Activated CD8-positive, alpha-beta memory T cell treated with anti-CD3 and anti-CD28 coated beads, Interleukin-2, amount 10 ng/mL, durations not matched to agents 7 days and 5 days (primary cell): ENCODE measurements at regions not wholly inside any gene's neighbourhood (a gene's known extent, or its start where the extent isn't known, plus 50 kb on each side); places are given as distances from the start of the nearest gene placed in this dataset.
"Not testable (repeated sequence)": the region's sequence is repeated elsewhere in the genome, so short reads cannot be mapped to it uniquely, and the experiment has no call there.

ENCODE experiments used
- ATAC-seq: fragments of 150-1000 bp; cut with Tn5 transposase; one replicate; pipeline ENCODE4 v1.10.0; 2021; ENCODE audit warnings: moderate library complexity
- CTCF ChIA-PET: fragments of 350-600 bp; sonication (Branson Sonifier 250); formaldehyde crosslinking; loops from one replicate; lab custom pipeline; 2021; ENCODE audit warnings: antibody characterized with exemption; lab: Charles Lee
- DNase-seq: peaks from one replicate; pipeline ENCODE4 v3.0.0-alpha.2; 2020
- H3K27ac Mint-ChIP-seq: one replicate; pipeline ENCODE4 v1.8.0; 2021; ENCODE audit warnings: mild to moderate bottlenecking, mixed read lengths
- H3K27me3 Mint-ChIP-seq: one replicate; pipeline ENCODE4 v1.8.0; 2021; ENCODE audit warnings: mixed read lengths
- H3K36me3 Mint-ChIP-seq: one replicate; pipeline ENCODE4 v1.8.0; 2021; ENCODE audit warnings: mild to moderate bottlenecking, mixed read lengths
- H3K4me1 Mint-ChIP-seq: one replicate; pipeline ENCODE4 v1.8.0; 2021; ENCODE audit warnings: mixed read lengths
- H3K4me3 Mint-ChIP-seq: one replicate; pipeline ENCODE4 v1.8.0; 2021; ENCODE audit warnings: mild to moderate bottlenecking, moderate library complexity, mixed read lengths
- H3K9me3 Mint-ChIP-seq: one replicate; pipeline ENCODE4 v1.8.0; 2022; ENCODE audit warnings: low read depth, mixed read lengths

GRCh38 chr14:78023112-78023511 is 147.1 kb upstream of the NRXN3 start:
- no peak for ATAC-seq
- Mint-ChIP-seq H3K27me3 (no peaks in the 10 kb centered on the region), H3K36me3 (no peaks in the 10 kb centered on the region), H3K27ac (no peak overlapping the region), H3K4me1 (no peaks in the 10 kb centered on the region), H3K4me3 (no peak overlapping the region), H3K9me3 (no peaks in the 10 kb centered on the region)
- CTCF ChIA-PET, result interaction anchor here (0.7 to 1.4 kb wide), 5 partner anchors 25 to 544 kb away, joined by 3 to 5 read pairs (median 3); no protein-coding TSS in a partner anchor
- DNase-seq, result no peak

- H3K27ac Mint-ChIP-seq, result no peak overlapping the region
- CTCF ChIA-PET, result no interaction called here
- H3K4me1 Mint-ChIP-seq, result no peaks in the 10 kb centered on the region
- no peak overlapping the region for H3K4me3 Mint-ChIP-seq
- peaks cover 10% of the 10 kb centered on the region for H3K27me3 Mint-ChIP-seq
- DNase-seq (no peak), ATAC-seq (no peak)
- no peaks in the 10 kb centered on the region for H3K9me3 Mint-ChIP-seq
- H3K36me3 Mint-ChIP-seq, result no peaks in the 10 kb centered on the region
These were observed 141.7 kb upstream of the NRXN3 start for GRCh38 chr14:78028471-78028870.

GRCh38 chr14:78029601-78030372 is 140.4 kb upstream of the NRXN3 start:
- Mint-ChIP-seq H3K4me1 (no peaks in the 10 kb centered on the region), H3K27me3 (peaks cover 10% of the 10 kb centered on the region), H3K9me3 (no peaks in the 10 kb centered on the region), H3K27ac (no peak overlapping the region), H3K4me3 (no peak overlapping the region), H3K36me3 (no peaks in the 10 kb centered on the region)
- CTCF ChIA-PET, result no interaction called here
- no peak for DNase-seq
- ATAC-seq, result no peak

- H3K4me1 Mint-ChIP-seq, result no peaks in the 10 kb centered on the region
- CTCF ChIA-PET, result no interaction called here
- H3K27ac Mint-ChIP-seq, result no peak overlapping the region
- H3K9me3 Mint-ChIP-seq, result no peaks in the 10 kb centered on the region
- ATAC-seq, result no peak
- H3K4me3 Mint-ChIP-seq, result no peak overlapping the region
- H3K27me3 Mint-ChIP-seq, result no peaks in the 10 kb centered on the region
- no peak for DNase-seq
- H3K36me3 Mint-ChIP-seq, result no peaks in the 10 kb centered on the region
These were observed 126.8 kb upstream of the NRXN3 start for GRCh38 chr14:78043349-78043748.

- Mint-ChIP-seq H3K27me3 (no peaks in the 10 kb centered on the region), H3K27ac (no peak overlapping the region), H3K9me3 (no peaks in the 10 kb centered on the region), H3K4me1 (no peaks in the 10 kb centered on the region), H3K36me3 (no peaks in the 10 kb centered on the region), H3K4me3 (no peak overlapping the region)
- CTCF ChIA-PET, result interaction anchor here (1.1 kb wide), 1 partner anchor 25 kb away, joined by 3 read pairs; no protein-coding TSS in a partner anchor
- ATAC-seq (no peak), DNase-seq (no peak)
These were observed 122.1 kb upstream of the NRXN3 start for GRCh38 chr14:78048120-78048519.

GRCh38 chr14:78056890-78057289 is 113.3 kb upstream of the NRXN3 start:
- H3K27ac Mint-ChIP-seq, CTCF ChIA-PET, H3K27me3 Mint-ChIP-seq, DNase-seq, H3K4me3 Mint-ChIP-seq, ATAC-seq, H3K36me3 Mint-ChIP-seq, H3K9me3 Mint-ChIP-seq, H3K4me1 Mint-ChIP-seq: not testable (repeated sequence)

GRCh38 chr14:78070344-78070743 is 99.8 kb upstream of the NRXN3 start:
- ATAC-seq, result no peak
- H3K27me3 Mint-ChIP-seq, result peaks cover 6% of the 10 kb centered on the region
- no peaks in the 10 kb centered on the region for H3K36me3 Mint-ChIP-seq

GRCh38 chr14:78071016-78071549 is 99.1 kb upstream of the NRXN3 start:
- no peaks in the 10 kb centered on the region for H3K36me3 Mint-ChIP-seq
- no peaks in the 10 kb centered on the region for H3K4me1 Mint-ChIP-seq
- H3K9me3 Mint-ChIP-seq, result no peaks in the 10 kb centered on the region
- no peak overlapping the region for H3K4me3 Mint-ChIP-seq
- ATAC-seq (no peak), DNase-seq (no peak)
- H3K27me3 Mint-ChIP-seq, result peaks cover 6% of the 10 kb centered on the region
- CTCF ChIA-PET, result no interaction called here
- no peak overlapping the region for H3K27ac Mint-ChIP-seq

More at GRCh38 chr14:78070344-78070743, 99.8 kb upstream of the NRXN3 start:
- CTCF ChIA-PET, result no interaction called here
- Mint-ChIP-seq H3K27ac (no peak overlapping the region), H3K9me3 (no peaks in the 10 kb centered on the region), H3K4me1 (no peaks in the 10 kb centered on the region), H3K4me3 (no peak overlapping the region)
- no peak for DNase-seq

- DNase-seq, result no peak
- H3K4me3 Mint-ChIP-seq, result no peak overlapping the region
- H3K27me3 Mint-ChIP-seq, result peaks cover 6% of the 10 kb centered on the region
- ATAC-seq, result no peak
- H3K36me3 Mint-ChIP-seq, result no peaks in the 10 kb centered on the region
- CTCF ChIA-PET, result no interaction called here
- no peaks in the 10 kb centered on the region for H3K9me3 Mint-ChIP-seq
- H3K4me1 Mint-ChIP-seq, result no peaks in the 10 kb centered on the region
- no peak overlapping the region for H3K27ac Mint-ChIP-seq
These were observed 97.1 kb upstream of the NRXN3 start for GRCh38 chr14:78073028-78073427.

GRCh38 chr14:78074561-78074960 is 95.6 kb upstream of the NRXN3 start:
- CTCF ChIA-PET, result no interaction called here
- ATAC-seq, result no peak
- Mint-ChIP-seq H3K4me1 (no peaks in the 10 kb centered on the region), H3K4me3 (no peak overlapping the region), H3K36me3 (no peaks in the 10 kb centered on the region), H3K9me3 (no peaks in the 10 kb centered on the region), H3K27ac (no peak overlapping the region), H3K27me3 (peaks cover 1% of the 10 kb centered on the region)
- DNase-seq, result no peak

- DNase-seq (no peak), ATAC-seq (no peak)
- Mint-ChIP-seq H3K27me3 (no peaks in the 10 kb centered on the region), H3K27ac (no peak overlapping the region), H3K9me3 (no peaks in the 10 kb centered on the region), H3K36me3 (no peaks in the 10 kb centered on the region), H3K4me3 (no peak overlapping the region), H3K4me1 (no peaks in the 10 kb centered on the region)
- CTCF ChIA-PET, result no interaction called here
These were observed 95.1 kb upstream of the NRXN3 start for GRCh38 chr14:78075033-78075432.

GRCh38 chr14:78075555-78076277 is 94.5 kb upstream of the NRXN3 start:
- Mint-ChIP-seq H3K27me3 (no peaks in the 10 kb centered on the region), H3K36me3 (no peaks in the 10 kb centered on the region), H3K4me1 (no peaks in the 10 kb centered on the region), H3K9me3 (no peaks in the 10 kb centered on the region), H3K4me3 (no peak overlapping the region), H3K27ac (no peak overlapping the region)
- ATAC-seq, result no peak
- CTCF ChIA-PET, result no interaction called here
- no peak for DNase-seq

GRCh38 chr14:78081245-78081644 is 88.9 kb upstream of the NRXN3 start:
- H3K9me3 Mint-ChIP-seq, result no peaks in the 10 kb centered on the region
- no peaks in the 10 kb centered on the region for H3K36me3 Mint-ChIP-seq
- H3K4me1 Mint-ChIP-seq, result no peaks in the 10 kb centered on the region
- DNase-seq (no peak), ATAC-seq (no peak)
- CTCF ChIA-PET, result no interaction called here
- H3K27me3 Mint-ChIP-seq, result no peaks in the 10 kb centered on the region
- no peak overlapping the region for H3K27ac Mint-ChIP-seq
- H3K4me3 Mint-ChIP-seq, result no peak overlapping the region

GRCh38 chr14:78083837-78084236 is 86.3 kb upstream of the NRXN3 start:
- no peaks in the 10 kb centered on the region for H3K27me3 Mint-ChIP-seq
- CTCF ChIA-PET, result no interaction called here
- no peaks in the 10 kb centered on the region for H3K9me3 Mint-ChIP-seq
- H3K27ac Mint-ChIP-seq, result no peak overlapping the region
- no peaks in the 10 kb centered on the region for H3K4me1 Mint-ChIP-seq
- ATAC-seq, result no peak
- no peaks in the 10 kb centered on the region for H3K36me3 Mint-ChIP-seq
- H3K4me3 Mint-ChIP-seq, result no peak overlapping the region
- DNase-seq, result no peak
